ENCODE measurements at regions not wholly inside any gene's neighbourhood (a gene's known extent, or its start where the extent isn't known, plus 50 kb on each side); places are given as distances from the start of the nearest gene placed in this dataset.

DNA sequence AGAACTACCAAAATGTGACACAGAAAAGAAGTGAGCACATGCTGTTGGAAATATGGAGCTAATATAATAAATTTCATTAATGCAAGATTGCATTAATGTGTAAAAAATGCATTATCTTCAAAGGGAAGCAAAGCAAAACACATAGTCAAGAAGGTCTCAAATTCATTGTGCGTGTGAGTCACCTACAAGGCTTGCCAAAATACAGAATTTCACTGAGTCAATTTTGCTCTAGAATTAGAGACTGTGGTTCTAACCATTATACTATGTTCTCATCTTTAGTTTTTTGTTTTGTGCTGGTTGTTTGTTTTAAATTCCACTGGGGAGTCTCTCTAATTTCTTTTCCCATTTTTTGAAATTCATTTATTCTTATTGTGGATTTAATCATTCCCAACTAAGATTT, 149.8 kb upstream of the SLITRK1 start:
- TF ChIP-seq, protein P1, sequence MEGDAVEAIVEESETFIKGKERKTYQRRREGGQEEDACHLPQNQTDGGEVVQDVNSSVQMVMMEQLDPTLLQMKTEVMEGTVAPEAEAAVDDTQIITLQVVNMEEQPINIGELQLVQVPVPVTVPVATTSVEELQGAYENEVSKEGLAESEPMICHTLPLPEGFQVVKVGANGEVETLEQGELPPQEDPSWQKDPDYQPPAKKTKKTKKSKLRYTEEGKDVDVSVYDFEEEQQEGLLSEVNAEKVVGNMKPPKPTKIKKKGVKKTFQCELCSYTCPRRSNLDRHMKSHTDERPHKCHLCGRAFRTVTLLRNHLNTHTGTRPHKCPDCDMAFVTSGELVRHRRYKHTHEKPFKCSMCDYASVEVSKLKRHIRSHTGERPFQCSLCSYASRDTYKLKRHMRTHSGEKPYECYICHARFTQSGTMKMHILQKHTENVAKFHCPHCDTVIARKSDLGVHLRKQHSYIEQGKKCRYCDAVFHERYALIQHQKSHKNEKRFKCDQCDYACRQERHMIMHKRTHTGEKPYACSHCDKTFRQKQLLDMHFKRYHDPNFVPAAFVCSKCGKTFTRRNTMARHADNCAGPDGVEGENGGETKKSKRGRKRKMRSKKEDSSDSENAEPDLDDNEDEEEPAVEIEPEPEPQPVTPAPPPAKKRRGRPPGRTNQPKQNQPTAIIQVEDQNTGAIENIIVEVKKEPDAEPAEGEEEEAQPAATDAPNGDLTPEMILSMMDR (IDR thresholded peaks at IDR 0.05): no peak
- TF ChIP-seq POLR2A (IDR thresholded peaks at IDR 0.05): no peak
